DMS53 treated with DMSO at 0.1 percent for 48 hours (cell line): ENCODE measurements at regions not wholly inside any gene's neighbourhood (a gene's known extent, or its start where the extent isn't known, plus 50 kb on each side); places are given as distances from the start of the nearest gene placed in this dataset.

Experiments used
- DNase-seq: peaks from one replicate; lab custom pipeline; 2025; ENCODE audit not compliant: unreplicated experiment; lab: John Stamatoyannopoulos, UW

DNA sequence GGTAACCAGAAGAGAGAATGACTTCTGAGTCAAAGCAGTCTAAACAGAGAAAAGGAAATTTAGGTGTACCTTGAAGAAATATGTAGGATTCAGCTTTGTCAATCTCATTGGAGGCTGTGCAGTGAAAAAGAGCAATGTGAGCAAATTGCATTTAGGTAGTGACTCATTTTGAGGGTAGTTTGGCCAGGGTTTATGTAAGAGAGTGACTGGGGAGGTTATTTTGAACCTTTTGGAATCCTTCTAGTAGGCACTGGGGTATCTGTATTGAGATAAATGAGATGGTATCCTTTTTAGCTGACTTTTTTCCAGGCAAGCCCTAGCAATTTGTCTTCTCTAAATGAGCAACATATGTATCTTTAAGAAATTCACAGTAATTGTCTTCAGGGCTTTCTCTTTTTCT lies 95.9 kb downstream of the DISP1 start:
- DNase-seq, result no peak

DNA sequence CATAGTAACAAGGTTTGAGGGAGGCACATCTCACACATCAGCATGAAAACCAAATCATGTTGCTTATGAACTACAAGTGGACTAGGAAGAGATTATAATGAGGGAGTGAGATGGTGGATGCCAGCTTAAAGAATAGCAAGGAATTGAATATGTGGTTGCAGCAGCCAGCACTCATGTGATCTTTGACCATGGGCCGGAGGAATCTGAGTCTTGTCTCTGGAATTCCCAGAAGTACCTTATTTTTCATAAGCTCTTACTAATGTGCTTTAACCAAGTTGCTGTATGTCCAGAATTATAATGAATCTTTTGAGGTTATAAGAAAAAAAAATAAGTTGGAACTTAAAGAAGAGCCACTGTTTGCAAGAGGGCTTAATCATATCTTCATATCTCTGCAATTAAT lies 97.0 kb downstream of the DISP1 start:
- DNase-seq, result no peak

DNA sequence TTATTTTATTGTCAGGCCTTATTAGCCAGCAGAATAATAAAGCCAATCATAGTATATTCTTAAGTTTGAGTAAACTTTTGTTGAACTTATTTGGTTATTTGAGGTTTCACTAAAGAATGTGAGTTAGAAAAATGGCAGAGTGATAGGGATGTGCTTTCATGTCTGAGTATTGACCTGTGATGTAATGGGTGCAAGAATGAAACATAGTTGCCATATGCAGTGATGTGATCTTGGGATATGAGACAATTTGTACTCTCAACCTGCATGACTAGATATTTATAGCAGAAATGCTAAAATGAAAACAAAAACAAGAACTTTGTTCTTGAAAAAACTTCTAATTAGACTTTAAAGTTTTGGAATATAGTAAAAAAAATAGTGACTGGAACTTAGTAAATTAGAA lies 97.9 kb downstream of the DISP1 start:
- no peak for DNase-seq

DNA sequence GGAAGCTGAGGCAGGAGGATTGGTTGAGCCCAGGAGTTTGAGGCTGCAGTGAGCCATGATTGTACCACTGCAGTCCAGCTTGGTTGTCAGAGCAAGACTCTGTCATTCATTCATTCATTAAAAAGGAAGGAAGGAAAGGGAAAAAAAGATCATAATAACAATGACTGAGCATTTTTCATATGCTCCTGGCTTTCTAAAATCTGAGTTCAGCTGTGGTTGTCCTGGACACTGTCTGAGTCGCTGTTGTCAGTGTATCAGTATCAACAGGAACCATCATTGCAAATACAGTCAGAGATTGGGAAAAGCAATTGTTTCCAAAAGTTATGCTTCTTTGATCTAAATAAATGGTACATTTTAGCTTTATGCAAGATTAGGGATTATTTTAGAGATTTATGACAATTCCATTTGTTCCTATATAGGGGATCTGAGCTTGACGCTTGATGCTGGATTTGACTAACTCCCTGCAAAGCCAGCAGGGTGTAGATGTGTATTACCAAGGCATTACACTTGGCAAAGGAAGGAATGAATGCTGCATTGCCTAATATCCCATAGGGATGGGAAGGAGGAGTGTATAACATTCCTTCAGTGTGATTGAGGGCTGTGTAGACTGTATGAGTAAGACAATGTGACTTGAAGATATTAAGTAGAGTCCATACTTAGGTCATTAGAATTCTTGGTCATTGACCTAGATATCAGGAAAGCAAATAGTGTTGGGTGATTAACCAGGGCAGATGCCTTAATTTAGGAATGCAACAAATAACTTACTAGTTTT lies 100.2 kb downstream of the DISP1 start:
- no peak for DNase-seq

DNA sequence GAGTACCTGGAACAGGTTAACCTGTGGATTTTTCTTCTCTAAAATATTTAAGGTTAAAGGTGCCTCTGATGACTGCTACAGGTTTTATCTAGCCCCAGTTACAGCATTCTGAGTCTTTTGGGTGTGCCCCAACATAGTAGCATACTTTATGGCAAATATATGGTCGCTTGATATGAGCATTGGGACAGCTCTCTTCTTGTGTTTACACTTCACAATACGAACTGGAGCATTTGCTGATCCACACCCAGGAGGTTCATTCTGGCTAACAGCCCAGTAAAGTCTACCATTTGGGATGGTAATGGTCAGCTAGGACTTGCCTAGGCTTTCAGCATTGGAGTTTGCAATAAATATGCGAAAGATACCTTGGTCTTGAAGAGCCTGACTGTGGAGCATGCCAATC lies 101.3 kb downstream of the DISP1 start:
- DNase-seq, result no peak

DNA sequence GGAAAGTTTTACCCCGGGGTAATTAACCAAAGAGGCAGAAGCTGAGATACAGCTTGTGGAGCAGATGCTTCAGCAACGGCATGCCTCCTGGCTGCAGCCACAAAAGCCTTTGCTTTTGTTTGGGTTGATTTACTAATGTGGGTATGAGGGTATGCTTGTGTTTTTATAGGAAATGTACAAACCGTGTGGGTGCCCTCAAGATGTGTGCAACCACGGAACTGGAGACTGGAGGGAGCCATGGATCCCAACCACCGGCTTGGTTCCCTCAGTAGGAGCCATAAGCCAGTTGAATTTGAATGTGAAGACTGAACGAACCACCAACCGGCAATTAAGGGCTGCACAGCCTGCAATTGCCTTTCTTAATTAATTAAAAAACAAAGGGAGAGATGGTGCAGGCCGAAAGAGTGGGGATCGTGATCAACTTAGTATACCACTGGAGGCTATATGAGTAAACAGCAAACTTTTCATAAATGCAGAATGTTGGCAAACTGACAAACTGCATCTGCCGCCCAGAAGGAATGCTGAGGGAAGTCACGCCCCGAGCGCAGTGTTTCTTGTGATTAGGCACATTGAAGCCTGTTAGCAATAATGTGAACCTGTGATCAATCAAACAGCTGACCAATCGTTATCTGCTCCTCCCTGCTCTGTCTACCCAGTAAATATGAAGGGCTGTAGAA lies 104.1 kb downstream of the DISP1 start:
- no peak for DNase-seq

DNA sequence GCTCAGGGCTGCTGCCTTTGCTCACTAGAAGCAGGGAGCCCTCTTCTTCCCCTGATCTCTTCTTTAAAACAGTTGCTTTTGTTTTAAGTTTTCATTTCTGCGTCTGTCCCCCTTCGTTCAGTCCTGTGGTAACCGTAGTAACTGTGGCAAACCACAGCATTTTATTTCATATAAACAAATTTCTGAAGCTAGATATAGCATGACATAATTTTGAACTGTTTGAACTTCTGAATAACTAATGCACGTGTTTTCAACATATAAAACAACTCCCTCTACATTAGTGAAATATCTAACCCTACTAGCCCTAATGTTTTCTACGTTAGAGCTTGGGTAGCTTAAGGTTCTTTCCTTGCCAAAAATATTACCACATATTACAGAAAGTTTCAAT lies 104.6 kb downstream of the DISP1 start:
- no peak for DNase-seq

DNA sequence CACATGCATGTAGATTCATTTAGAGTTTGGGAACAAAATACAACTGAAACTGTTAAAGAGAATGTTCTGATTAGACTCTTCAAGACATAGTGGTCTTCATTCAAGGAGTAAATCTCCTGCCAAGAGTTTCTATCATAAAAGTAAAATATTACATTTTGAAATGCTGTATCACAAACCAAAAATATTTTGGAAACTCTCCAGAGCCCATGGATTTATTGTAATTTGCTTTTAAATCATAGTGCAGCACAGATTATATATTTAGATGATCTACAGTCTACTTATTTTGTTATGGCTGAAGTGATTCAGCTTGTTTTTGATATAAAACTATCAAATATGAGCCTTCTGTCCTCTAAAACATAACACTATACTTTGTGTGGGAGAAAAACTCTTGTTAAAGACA lies 105.3 kb downstream of the DISP1 start:
- no peak for DNase-seq

DNA sequence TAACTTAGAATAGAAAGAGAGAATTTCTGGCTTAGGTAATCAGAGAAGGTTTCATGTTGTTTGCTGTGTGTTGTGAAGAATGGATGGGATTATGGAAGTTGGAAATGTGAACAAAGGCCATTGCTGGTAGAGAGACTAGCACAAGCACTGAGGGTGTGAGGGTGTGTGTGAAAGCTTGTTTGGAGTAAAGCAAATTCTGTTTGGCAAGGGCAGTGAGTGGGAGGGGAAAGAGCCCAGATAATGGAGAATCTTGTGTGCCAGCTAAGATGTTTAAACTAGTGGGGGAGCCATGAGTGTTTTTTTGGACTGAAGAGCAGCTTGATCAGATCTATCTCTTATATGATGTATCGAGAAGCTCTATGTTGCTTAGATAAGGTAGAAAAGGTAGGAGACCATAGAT lies 107.1 kb downstream of the DISP1 start:
- DNase-seq, result no peak

DNA sequence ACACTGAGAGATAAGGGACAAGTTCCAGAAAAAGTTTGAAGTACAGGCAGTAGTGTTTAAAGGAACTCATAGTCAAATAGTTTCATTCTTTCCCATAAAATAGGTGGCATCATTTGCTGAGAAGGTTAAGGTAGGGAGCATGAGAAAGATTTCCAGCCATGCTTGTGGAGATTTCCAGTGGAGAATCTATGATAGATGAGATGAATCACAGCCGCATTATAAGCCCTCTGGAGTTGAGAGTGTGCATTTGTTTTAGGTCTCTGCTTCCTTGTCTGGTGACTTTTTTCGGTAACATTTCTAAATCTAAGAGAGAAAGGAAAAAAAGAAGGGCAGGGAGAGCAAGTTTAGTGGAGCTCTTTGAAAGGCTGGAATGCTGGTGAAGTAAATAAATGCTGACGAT lies 108.7 kb downstream of the DISP1 start:
- no peak for DNase-seq

DNA sequence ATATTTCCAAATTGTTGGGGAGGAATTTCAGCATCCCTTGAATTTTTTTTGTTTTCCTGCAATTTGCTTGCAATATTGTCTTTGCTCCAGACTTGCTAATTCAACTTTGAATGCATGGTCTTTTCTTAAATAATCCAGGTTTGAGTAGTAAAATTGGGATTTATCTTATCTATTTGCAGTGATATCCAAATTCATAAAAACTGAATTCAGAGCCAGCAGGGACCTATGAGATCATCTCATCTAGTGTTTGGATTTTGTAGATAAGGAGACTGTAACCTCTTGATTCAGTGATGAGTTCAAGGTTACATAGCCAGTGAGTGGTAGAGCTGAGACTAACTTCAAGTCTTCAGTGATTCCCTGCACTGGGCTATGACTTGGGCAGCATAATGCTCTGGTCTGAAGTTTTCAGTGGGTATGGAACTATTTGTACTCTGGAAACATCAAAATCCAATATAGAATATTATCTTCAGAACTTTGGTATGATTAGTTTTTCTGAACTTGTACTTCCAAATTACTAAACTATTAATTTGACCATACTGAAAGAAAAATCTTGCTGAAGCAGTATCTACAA lies 109.4 kb downstream of the DISP1 start:
- DNase-seq, result no peak

DNA sequence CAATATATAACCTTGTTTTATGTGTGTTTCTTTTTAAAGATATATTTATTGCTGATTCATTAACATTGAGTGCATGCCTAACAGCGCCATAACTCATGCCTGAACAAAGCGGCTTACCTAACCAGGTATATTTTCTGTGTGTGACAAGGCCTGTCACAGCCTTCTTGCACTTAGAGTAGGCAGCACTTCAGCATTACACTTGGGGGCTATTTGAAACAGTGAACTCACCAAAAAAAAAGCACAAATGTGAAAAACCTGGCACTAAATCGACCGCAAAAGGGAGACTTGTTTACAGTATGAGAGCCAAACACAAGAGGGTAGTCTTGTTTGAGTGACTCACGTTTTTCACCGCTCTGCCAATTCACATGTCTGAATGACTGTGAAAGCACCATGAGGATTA lies 111.7 kb downstream of the DISP1 start:
- peak; percentile 87 for DNase-seq

DNA sequence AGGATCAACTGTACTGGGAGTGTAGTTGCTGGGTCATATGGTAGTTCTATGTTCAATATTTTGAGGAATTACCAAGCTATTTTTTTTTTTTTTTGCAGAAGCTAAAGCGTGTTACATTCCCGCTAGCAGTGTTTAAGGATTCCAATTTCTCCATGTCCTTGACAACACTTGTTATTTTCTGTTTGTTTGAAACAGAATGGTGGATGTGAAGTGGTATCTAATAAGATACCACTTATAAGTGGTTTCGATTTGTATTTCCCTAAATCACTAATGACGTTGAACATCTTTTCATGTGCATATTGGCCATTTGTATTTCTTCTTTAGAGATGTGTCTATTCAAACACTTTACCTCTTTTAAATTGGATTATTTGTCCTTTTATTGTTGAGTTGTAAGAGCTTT lies 112.2 kb downstream of the DISP1 start:
- DNase-seq, result peak; percentile 58

DNA sequence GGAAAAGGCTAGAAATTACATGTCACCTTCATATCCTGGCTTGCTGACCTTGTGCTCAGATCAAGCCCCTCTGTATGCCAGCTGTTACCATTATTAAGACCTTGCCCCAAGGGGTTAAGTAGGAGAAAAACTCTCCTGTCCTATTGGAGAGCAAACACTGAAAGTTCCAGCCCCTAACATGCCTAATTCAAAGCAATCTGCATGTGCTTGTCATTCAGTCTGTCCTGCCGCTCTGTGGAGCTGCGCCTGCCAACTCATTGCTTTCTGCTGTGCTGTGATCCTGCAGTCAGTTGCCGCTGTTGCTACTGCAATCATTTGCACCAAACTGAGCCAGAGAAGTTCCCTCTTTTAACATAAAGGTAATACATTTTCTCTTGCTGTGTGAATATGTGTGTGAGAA lies 113.4 kb downstream of the DISP1 start:
- peak; percentile 89 for DNase-seq

DNA sequence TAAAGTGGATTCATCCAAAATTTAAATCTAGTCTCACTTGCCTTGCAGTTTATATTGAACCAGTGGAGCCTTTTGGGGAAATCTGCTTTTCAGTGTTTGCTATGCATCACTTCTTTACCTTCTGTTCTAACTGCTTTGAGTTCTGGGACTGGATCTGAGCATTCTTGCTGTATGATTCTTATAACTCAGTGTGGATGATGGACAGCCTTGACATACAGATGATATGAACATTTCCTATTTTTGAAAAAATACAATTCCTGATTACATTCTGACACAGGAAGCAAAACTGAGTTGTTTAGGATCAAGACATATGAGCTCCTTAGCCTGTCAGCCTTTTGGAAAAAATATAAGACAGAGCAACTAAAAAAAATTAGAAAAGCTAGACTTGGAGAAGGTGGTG lies 115.2 kb downstream of the DISP1 start:
- no peak for DNase-seq

DNA sequence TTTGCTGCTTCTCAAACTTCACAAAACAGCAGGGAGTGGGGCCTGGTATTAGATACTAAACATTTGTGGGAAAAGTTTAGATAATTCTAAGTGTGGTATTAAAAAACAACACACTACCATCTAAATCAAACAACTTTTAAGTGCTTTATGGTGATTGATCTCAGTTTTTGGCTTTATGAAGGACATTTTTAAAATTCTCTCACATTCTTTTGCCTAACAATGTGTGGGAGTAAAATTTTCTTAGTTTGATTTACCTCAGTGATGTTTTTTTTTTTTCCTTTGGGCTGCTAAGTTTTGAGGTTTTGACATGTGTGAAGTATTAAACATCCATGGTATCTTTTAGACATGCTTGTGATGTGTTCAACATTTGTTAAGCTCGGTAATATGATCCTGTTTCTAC lies 116.2 kb downstream of the DISP1 start:
- DNase-seq, result no peak

DNA sequence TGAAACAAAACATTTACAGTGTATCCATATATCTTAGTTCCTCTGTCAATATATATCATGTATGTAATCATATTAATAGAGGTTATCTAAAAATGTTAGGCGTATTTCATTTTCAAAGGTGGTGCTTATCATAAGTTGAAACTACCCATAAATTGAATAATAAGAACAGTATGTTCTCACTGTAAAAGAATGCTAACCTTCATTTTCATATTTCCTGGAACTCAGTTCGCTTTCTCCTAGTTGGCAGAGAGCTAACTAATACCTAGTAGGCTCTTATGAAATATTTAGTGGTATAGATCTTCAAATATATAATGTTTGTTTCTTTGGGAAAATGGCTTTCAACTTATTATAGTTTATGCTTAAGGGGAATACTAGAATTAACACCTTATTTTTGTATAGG lies 118.4 kb downstream of the DISP1 start:
- DNase-seq, result no peak

DNA sequence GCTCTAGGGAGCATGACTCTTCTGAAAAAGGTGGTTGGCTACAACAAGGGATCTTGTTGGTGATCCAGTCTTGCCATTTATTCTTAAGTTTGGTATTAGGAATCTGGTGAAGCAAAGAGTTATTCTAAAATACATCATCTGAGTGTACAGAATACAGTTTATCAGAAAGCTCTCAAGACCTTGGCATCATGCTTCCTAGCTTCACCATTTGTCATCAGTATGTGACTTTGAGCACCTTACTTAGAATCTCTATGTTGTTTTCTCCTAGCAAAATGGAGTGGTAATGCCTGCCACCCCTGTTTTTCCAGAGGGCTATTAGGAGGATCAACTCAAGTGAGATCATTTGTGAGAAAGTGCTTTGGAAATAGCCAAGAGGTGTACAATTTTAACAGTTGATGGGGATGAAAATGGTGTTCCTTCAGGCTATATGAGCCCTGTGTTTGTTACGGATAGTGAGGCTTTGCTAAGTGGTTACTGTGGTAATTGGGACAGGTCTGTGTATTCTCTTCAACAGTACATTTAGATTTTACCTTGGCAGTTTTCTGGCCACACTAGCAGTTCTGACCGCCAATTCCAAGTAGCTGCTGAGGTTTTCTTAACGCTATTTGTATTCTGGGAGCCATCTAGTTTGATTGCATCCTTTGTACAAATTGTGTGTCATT lies 120.5 kb downstream of the DISP1 start:
- no peak for DNase-seq

DNA sequence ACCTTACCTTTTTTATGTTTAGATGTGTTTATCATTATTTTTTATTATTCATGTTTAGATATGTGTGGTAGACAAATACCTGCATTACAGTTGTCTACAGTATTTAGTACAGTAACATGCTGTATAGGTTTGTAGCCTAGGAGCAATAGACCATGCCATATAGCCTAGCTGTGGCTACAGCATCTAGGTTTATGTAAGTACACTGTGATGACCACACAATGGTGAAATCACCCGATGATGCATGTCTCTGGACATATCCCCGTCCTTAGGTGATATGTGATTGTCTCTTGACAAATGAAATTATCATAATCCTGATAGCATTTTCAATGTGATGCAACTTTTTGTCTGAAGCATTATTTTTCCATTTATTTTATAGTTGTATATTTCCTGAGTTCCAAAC lies 121.2 kb downstream of the DISP1 start:
- DNase-seq, result no peak

DNA sequence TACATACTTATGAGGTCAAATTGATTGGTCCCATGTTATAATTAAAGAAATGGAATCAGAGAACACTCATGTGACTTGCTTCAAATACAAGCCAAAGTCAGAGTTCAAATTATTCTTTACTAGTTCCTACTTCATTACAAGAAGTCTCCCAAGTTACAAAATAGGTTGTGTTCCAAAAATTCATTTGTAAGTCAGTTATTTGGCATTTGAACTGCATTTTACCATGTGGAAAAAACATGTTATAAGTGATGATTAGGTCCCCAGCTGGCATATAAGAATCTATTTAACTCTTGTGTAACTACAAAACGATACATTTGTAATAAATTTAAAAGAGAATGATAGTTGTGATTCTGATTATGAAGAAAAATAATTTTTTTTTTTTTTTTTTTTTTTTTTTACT lies 124.1 kb downstream of the DISP1 start:
- DNase-seq, result no peak

DNA sequence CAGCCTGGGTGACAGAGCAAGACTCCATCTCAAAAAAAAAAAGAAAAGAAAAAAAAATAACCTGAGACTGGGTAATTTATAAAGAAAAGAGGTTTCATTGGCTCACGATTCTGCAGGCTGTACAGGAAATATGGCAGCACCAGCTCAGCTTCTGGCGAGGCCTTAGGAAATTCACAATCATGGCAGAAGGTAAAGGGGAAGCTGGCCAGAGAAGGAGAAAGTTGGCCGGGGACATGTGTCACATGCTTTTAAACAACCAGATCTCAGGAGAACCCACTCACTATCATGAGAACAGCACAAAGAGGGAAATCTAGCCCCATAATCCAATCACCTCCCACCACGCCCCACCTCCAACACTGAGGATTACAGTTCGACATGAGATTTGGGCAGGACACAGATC lies 125.3 kb downstream of the DISP1 start:
- no peak for DNase-seq

DNA sequence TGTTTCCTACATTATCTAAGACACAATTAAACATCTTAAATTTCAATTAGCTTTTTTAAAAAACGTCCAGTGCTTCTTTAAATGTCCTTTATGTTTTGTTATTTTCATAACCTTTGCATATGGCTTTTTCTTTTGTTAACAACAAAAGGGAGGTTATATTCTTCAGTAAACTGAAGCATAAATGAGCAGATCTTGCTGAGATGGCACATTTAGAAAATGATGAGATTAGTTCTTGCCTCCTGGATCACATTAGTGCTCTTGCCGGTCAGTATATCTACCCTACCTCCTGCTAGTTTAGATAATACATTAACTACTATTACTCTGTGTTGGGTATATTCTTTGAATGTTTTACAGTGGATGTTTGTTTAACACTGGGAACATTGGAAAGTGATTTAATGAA lies 126.1 kb downstream of the DISP1 start:
- DNase-seq, result no peak
